Loucy (cell line): ENCODE measurements at regions not wholly inside any gene's neighbourhood (a gene's known extent, or its start where the extent isn't known, plus 50 kb on each side); places are given as distances from the start of the nearest gene placed in this dataset.
A peak's percentile ranks its signal among the peaks of the same experiment; 100 is the strongest.

ENCODE experiments used
- H2AFZ ChIP-seq: fragments of 200-600 bp; sonication (generic); 2 replicates; pipeline ENCODE4 v1.6.0; 2016; ENCODE audit warnings: antibody characterized with exemption, mild to moderate bottlenecking, low read length, moderate library complexity
- H3F3A ChIP-seq: fragments of 200-600 bp; 2 replicates; pipeline ENCODE4 v1.6.0; 2016; ENCODE audit warnings: antibody characterized with exemption, low read depth, mild to moderate bottlenecking
- H3K27me3 ChIP-seq: fragments of 200-600 bp; sonication (generic); 2 replicates; pipeline ENCODE4 v1.6.1; 2014; ENCODE audit warnings: low read length, mild to moderate bottlenecking; ENCODE audit not compliant: insufficient read depth, poor library complexity, severe bottlenecking
- H3K36me3 ChIP-seq: fragments of 200-600 bp; sonication (generic); 2 replicates; pipeline ENCODE4 v1.6.1; 2016; ENCODE audit warnings: low read length; ENCODE audit not compliant: insufficient read depth
- H3K4me1 ChIP-seq: fragments of 200-600 bp; sonication (generic); 2 replicates; pipeline ENCODE4 v1.5.1; 2014; ENCODE audit warnings: low read length, mild to moderate bottlenecking; ENCODE audit not compliant: insufficient read depth, poor library complexity, severe bottlenecking
- H3K4me2 ChIP-seq: fragments of 200-600 bp; sonication (generic); 2 replicates; pipeline ENCODE4 v1.6.0; 2014; ENCODE audit warnings: antibody characterized with exemption, low read length, low read depth, mild to moderate bottlenecking; ENCODE audit not compliant: poor library complexity, severe bottlenecking
- H3K4me3 ChIP-seq: fragments of 200-600 bp; sonication (generic); 2 replicates; pipeline ENCODE4 v1.5.1; 2014; ENCODE audit warnings: low read length, mild to moderate bottlenecking, mixed read lengths; ENCODE audit not compliant: poor library complexity, severe bottlenecking
- H3K79me2 ChIP-seq: fragments of 200-600 bp; sonication (generic); 2 replicates; pipeline ENCODE4 v1.6.1; 2014; ENCODE audit warnings: low read length; ENCODE audit not compliant: insufficient read depth
- H3K9ac ChIP-seq: fragments of 200-600 bp; sonication (generic); 2 replicates; pipeline ENCODE4 v1.6.0; 2014; ENCODE audit warnings: mild to moderate bottlenecking, low read depth, low read length, moderate library complexity; ENCODE audit not compliant: poor library complexity, severe bottlenecking
- H3K9me2 ChIP-seq: fragments of 200-600 bp; sonication (generic); replicated peaks from 2 replicates; pipeline ENCODE4 v1.6.1; 2016; ENCODE audit warnings: low read depth, low read length, mixed read lengths
- H3K9me3 ChIP-seq: fragments of 200-600 bp; sonication (generic); 2 replicates; pipeline ENCODE4 v1.6.1; 2014; ENCODE audit warnings: mild to moderate bottlenecking, antibody characterized with exemption, low read length, low read depth; ENCODE audit not compliant: insufficient read depth
- H4K20me1 ChIP-seq: fragments of 200-600 bp; sonication (generic); 2 replicates; pipeline ENCODE4 v1.6.0; 2014; ENCODE audit warnings: antibody characterized with exemption, low read length, mild to moderate bottlenecking; ENCODE audit not compliant: insufficient read depth, poor library complexity, severe bottlenecking
- EZH2phosphoT487 ChIP-seq: fragments of 200-600 bp; IDR thresholded peaks from 2 replicates; pipeline ENCODE4 v1.6.1; 2018; ENCODE audit warnings: antibody characterized with exemption, mild to moderate bottlenecking, moderate library complexity, borderline replicate concordance
- TF ChIP-seq, protein P1 (sequence below): fragments of 200-600 bp; sonication (generic); conservative IDR thresholded peaks from 2 replicates; pipeline ENCODE4 v1.5.1; 2014; ENCODE audit warnings: mild to moderate bottlenecking, antibody characterized with exemption, low read length

DNA sequence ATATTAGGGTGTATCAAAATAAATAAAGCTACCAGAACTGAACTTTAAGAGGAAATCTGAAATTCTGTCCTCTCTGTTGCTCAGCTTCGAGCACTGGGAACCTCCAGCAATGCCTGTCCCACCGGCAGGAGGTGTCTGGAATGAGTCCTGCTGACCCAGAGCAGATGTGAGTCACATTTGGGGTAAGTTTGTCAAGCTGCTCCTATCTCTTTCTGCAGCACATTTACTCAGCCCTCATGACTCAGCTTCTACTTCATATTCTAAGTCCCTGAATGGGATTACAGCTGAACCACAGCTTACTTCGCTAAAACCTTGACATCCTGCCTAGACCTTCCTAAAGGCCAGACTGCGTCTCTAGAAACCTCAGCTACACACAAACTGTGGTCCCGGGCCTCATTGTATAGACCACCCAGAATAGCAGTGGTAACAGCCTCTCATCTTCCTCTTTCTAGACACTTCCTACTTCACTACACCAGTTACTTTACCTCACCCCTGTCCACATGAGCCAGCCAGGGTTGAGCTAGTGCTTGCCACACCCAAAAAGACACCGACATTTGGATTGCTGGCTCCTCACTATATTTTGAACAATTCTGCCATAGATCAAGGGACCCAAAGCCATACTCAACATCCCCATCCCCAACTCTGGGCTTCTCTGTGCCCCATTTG, 109.6 kb upstream of the TMCO5A start:
- Histone ChIP-seq H3K4me3 (no peak overlapping the region), H3K9me2 (no peaks in the 10 kb centered on the region), H2AFZ (no peak overlapping the region), H3K4me1 (peaks cover 21% of the 10 kb centered on the region), H3K27me3 (no peaks in the 10 kb centered on the region), H3K9ac (no peak overlapping the region), H3K9me3 (no peaks in the 10 kb centered on the region), H3K79me2 (no peaks in the 10 kb centered on the region), H3F3A (no peaks in the 10 kb centered on the region), H4K20me1 (no peaks in the 10 kb centered on the region), H3K4me2 (peak overlapping the region; percentile 20), H3K36me3 (no peaks in the 10 kb centered on the region)
- no peak for TF ChIP-seq EZH2phosphoT487
- TF ChIP-seq, protein P1, sequence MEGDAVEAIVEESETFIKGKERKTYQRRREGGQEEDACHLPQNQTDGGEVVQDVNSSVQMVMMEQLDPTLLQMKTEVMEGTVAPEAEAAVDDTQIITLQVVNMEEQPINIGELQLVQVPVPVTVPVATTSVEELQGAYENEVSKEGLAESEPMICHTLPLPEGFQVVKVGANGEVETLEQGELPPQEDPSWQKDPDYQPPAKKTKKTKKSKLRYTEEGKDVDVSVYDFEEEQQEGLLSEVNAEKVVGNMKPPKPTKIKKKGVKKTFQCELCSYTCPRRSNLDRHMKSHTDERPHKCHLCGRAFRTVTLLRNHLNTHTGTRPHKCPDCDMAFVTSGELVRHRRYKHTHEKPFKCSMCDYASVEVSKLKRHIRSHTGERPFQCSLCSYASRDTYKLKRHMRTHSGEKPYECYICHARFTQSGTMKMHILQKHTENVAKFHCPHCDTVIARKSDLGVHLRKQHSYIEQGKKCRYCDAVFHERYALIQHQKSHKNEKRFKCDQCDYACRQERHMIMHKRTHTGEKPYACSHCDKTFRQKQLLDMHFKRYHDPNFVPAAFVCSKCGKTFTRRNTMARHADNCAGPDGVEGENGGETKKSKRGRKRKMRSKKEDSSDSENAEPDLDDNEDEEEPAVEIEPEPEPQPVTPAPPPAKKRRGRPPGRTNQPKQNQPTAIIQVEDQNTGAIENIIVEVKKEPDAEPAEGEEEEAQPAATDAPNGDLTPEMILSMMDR = no peak

DNA sequence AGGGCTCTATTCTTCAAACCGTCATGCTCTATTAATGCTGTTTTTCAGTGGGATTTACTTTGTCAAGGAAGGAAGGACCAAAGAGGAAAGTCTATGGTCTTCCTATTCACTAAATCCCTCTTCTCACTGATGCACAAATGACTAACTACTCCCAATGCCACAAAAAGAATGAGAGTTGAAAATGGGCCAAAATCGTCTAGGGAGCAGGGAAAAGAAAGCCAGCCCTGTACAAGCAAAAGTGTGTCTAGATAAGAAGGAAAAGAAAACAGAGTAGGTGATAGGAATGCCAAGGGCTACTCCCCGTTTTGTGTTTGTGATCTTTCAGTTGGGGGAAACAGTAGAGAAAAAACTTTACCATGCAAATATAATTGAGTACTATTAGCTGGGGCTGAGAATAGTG, 97.2 kb upstream of the TMCO5A start:
- no peak overlapping the region for H3K4me3 ChIP-seq
- H3K9ac ChIP-seq = no peak overlapping the region
- H3K9me2 ChIP-seq = no peaks in the 10 kb centered on the region
- peaks cover 3% of the 10 kb centered on the region; the same call in 1 of the 2 replicates for H3K9me3 ChIP-seq
- H3K4me1 ChIP-seq = no peaks in the 10 kb centered on the region
- no peaks in the 10 kb centered on the region for H4K20me1 ChIP-seq
- H2AFZ ChIP-seq = 0 out of 2 replicates have a peak overlapping the region, but pooled peaks have one; percentile 12
- TF ChIP-seq EZH2phosphoT487 = no peak
- TF ChIP-seq, protein P1 = no peak
- H3F3A ChIP-seq = no peaks in the 10 kb centered on the region
- H3K4me2 ChIP-seq = no peak overlapping the region
- no peaks in the 10 kb centered on the region for H3K79me2 ChIP-seq
- no peaks in the 10 kb centered on the region for H3K27me3 ChIP-seq
- no peaks in the 10 kb centered on the region for H3K36me3 ChIP-seq

DNA sequence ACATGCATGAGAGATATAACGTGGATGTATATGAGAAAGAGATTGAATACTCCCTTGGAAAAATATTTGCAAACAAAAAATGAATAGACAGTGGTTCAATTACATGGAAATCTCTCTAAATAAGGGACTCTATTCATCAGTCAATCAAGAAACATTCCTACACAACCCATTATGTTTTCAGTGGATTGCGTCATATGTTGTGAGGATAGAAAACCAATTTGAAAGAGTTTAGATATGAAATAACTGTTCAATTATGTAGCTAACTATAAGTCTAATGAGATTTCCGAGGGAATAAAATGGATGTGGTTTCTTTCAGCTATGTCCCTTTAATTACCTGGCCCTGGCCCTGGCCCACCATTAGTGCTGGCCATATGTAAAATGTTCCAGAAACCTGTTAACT, 86.7 kb upstream of the TMCO5A start:
- H3K9ac ChIP-seq = no peak overlapping the region
- 0 out of 2 replicates have a peak, but pooled peaks cover 2% of the 10 kb centered on the region for H3K9me3 ChIP-seq
- H4K20me1 ChIP-seq = no peaks in the 10 kb centered on the region
- no peak overlapping the region for H3K4me2 ChIP-seq
- no peak overlapping the region for H2AFZ ChIP-seq
- no peaks in the 10 kb centered on the region for H3K9me2 ChIP-seq
- TF ChIP-seq, protein P1 = no peak
- TF ChIP-seq EZH2phosphoT487 = no peak
- H3K4me3 ChIP-seq = no peak overlapping the region
- H3K4me1 ChIP-seq = no peaks in the 10 kb centered on the region
- no peaks in the 10 kb centered on the region for H3K79me2 ChIP-seq
- H3F3A ChIP-seq = no peaks in the 10 kb centered on the region
- H3K36me3 ChIP-seq = no peaks in the 10 kb centered on the region
- H3K27me3 ChIP-seq = no peaks in the 10 kb centered on the region
